Hepatocyte (in vitro differentiated cells): ENCODE measurements at regions not wholly inside any gene's neighbourhood (a gene's known extent, or its start where the extent isn't known, plus 50 kb on each side); places are given as distances from the start of the nearest gene placed in this dataset.
A peak's percentile ranks its signal among the peaks of the same experiment; 100 is the strongest.

ENCODE experiments used
- DNase-seq: peaks from one replicate; pipeline ENCODE4 v3.0.0-alpha.2; 2016; ENCODE audit warnings: low spot score
- H2AFZ ChIP-seq: fragments of 200-600 bp; sonication (generic); 2 replicates; pipeline ENCODE4 v1.6.0; 2016; ENCODE audit warnings: antibody characterized with exemption, mild to moderate bottlenecking
- H3K27ac ChIP-seq: fragments of 200-600 bp; sonication (generic); 2 replicates; pipeline ENCODE4 v1.5.1; 2016; ENCODE audit warnings: mild to moderate bottlenecking
- H3K27me3 ChIP-seq: fragments of 200-600 bp; sonication (generic); 2 replicates; pipeline ENCODE4 v1.6.1; 2016
- H3K36me3 ChIP-seq: fragments of 200-600 bp; sonication (generic); replicated peaks from 2 replicates; pipeline ENCODE4 v1.5.1; 2016; ENCODE audit warnings: low read depth; ENCODE audit not compliant: insufficient read depth
- H3K4me1 ChIP-seq: fragments of 200-600 bp; sonication (generic); 2 replicates; pipeline ENCODE4 v1.5.1; 2016; ENCODE audit warnings: mild to moderate bottlenecking, moderate library complexity; ENCODE audit not compliant: insufficient read depth
- H3K4me2 ChIP-seq: fragments of 200-600 bp; sonication (generic); 2 replicates; pipeline ENCODE4 v1.6.0; 2016
- H3K4me3 ChIP-seq: fragments of 200-600 bp; sonication (generic); 2 replicates; pipeline ENCODE4 v1.5.1; 2016; ENCODE audit warnings: mild to moderate bottlenecking
- H3K79me2 ChIP-seq: fragments of 200-600 bp; sonication (generic); 2 replicates; pipeline ENCODE4 v1.6.0; 2017; ENCODE audit warnings: mild to moderate bottlenecking
- H3K9me2 ChIP-seq: fragments of 200-600 bp; sonication (generic); replicated peaks from 2 replicates; pipeline ENCODE4 v1.6.0; 2017; ENCODE audit warnings: mild to moderate bottlenecking; ENCODE audit not compliant: insufficient read depth
- H3K9me3 ChIP-seq: fragments of 200-600 bp; sonication (generic); 2 replicates; pipeline ENCODE4 v1.5.1; 2016; ENCODE audit warnings: low read depth, mild to moderate bottlenecking
- H4K20me1 ChIP-seq: fragments of 200-600 bp; sonication (generic); 2 replicates; pipeline ENCODE4 v1.6.0; 2016; ENCODE audit warnings: mild to moderate bottlenecking; ENCODE audit not compliant: insufficient read depth, poor library complexity, severe bottlenecking
- CTCF ChIP-seq: fragments of 200-600 bp; sonication (generic); IDR thresholded peaks from 2 replicates; pipeline ENCODE4 v1.5.1; 2016; ENCODE audit warnings: antibody characterized with exemption, mild to moderate bottlenecking; ENCODE audit not compliant: poor library complexity
- EZH2 ChIP-seq: fragments of 200-600 bp; sonication (generic); IDR thresholded peaks from 2 replicates; pipeline ENCODE4 v1.6.1; 2016; ENCODE audit warnings: antibody characterized with exemption, mild to moderate bottlenecking, borderline replicate concordance
- EZH2phosphoT487 ChIP-seq: fragments of 200-600 bp; sonication (generic); IDR thresholded peaks from one replicate; pipeline ENCODE4 v1.6.1; 2018; ENCODE audit warnings: antibody characterized with exemption, mild to moderate bottlenecking, low read depth, moderate library complexity; ENCODE audit not compliant: unreplicated experiment, severe bottlenecking
- WGBS: methylation state at CpG from one replicate; pipeline ENCODE4 v1.1.6; 2016; ENCODE audit warnings: low lambda C conversion rate; ENCODE audit errors: missing lambda C conversion rate; 5-methylcytosine and 5-hydroxymethylcytosine counted together

GRCh38 chr2:139478165-139478914 lies 698.1 kb upstream of the NXPH2 start:
- 58% methylated on average over 3 of the region's 3 CpGs for WGBS
- Histone ChIP-seq H3K27ac (no peak overlapping the region), H3K79me2 (no peaks in the 10 kb centered on the region), H3K9me3 (no peaks in the 10 kb centered on the region), H3K36me3 (no peaks in the 10 kb centered on the region), H3K27me3 (no peaks in the 10 kb centered on the region), H3K4me3 (no peak overlapping the region), H3K4me2 (no peak overlapping the region), H3K9me2 (no peaks in the 10 kb centered on the region), H2AFZ (no peak overlapping the region), H4K20me1 (no peaks in the 10 kb centered on the region), H3K4me1 (no peaks in the 10 kb centered on the region)
- TF ChIP-seq EZH2: no peak
- peak; percentile 34 for TF ChIP-seq CTCF
- no peak for DNase-seq

- Histone ChIP-seq H3K9me2 (no peaks in the 10 kb centered on the region), H3K27ac (no peak overlapping the region), H3K4me2 (no peak overlapping the region), H3K4me1 (no peaks in the 10 kb centered on the region), H2AFZ (no peak overlapping the region), H4K20me1 (no peaks in the 10 kb centered on the region), H3K36me3 (no peaks in the 10 kb centered on the region), H3K9me3 (no peaks in the 10 kb centered on the region), H3K79me2 (no peaks in the 10 kb centered on the region), H3K4me3 (no peak overlapping the region), H3K27me3 (no peaks in the 10 kb centered on the region)
- WGBS: 95% methylated on average over 8 of the region's 8 CpGs
- no peak for DNase-seq
- TF ChIP-seq EZH2phosphoT487 (no peak), CTCF (no peak), EZH2 (no peak)
Observed at GRCh38 chr2:139477618-139478017, 697.4 kb upstream of the NXPH2 start.

GRCh38 chr2:139469985-139470384 lies 689.8 kb upstream of the NXPH2 start:
- TF ChIP-seq CTCF (no peak), EZH2 (no peak), EZH2phosphoT487 (no peak)
- no peaks in the 10 kb centered on the region for H3K4me1 ChIP-seq
- no peak overlapping the region for H3K4me2 ChIP-seq
- no peak overlapping the region for H3K27ac ChIP-seq
- H3K27me3 ChIP-seq: no peaks in the 10 kb centered on the region
- no peak for DNase-seq
- H3K79me2 ChIP-seq: no peaks in the 10 kb centered on the region
- no peaks in the 10 kb centered on the region for H4K20me1 ChIP-seq
- H3K36me3 ChIP-seq: no peaks in the 10 kb centered on the region
- WGBS: 58% methylated on average over 1 of the region's 1 CpG
- no peak overlapping the region for H2AFZ ChIP-seq
- no peak overlapping the region for H3K4me3 ChIP-seq
- no peaks in the 10 kb centered on the region for H3K9me2 ChIP-seq
- H3K9me3 ChIP-seq: no peaks in the 10 kb centered on the region
